Aorta (tissue), 5 donors: ENCODE measurements at regions not wholly inside any gene's neighbourhood (a gene's known extent, or its start where the extent isn't known, plus 50 kb on each side); places are given as distances from the start of the nearest gene placed in this dataset.

Experiments used
- ATAC-seq: fragments of 200-7000 bp; cut with Tn5 transposase; one replicate; pipeline ENCODE4 v1.9.1; 2022; ENCODE audit warnings: moderate library complexity; ENCODE audit not compliant: low FRiP score
- DNase-seq, 2 donors: peaks; one replicate each; pipeline ENCODE4 v3.0.0-alpha.2; 2020
- H3K27ac ChIP-seq, 2 donors: one replicate each; pipeline ENCODE4 v1.5.1; 2013; ENCODE audit warnings: low read length in 2 of 2, mild to moderate bottlenecking in 2 of 2, moderate library complexity in 2 of 2, control low read depth in 1 of 2, inconsistent platforms in 1 of 2, low read depth in 1 of 2
- H3K27me3 ChIP-seq, 2 donors: one replicate each; pipeline ENCODE4 v1.6.1; 2013; ENCODE audit warnings: control low read depth in 1 of 2, low read length in 1 of 2, mild to moderate bottlenecking in 1 of 2, moderate library complexity in 1 of 2; ENCODE audit not compliant: insufficient read depth in 2 of 2, control insufficient read depth in 1 of 2
- H3K36me3 ChIP-seq, 2 donors: one replicate each; pipeline ENCODE4 v1.6.1; 2013; ENCODE audit warnings: control low read depth in 1 of 2, low read length in 1 of 2, mild to moderate bottlenecking in 1 of 2; ENCODE audit not compliant: insufficient read depth in 2 of 2, control insufficient read depth in 1 of 2
- H3K4me1 ChIP-seq, 2 donors: one replicate each; pipeline ENCODE4 v1.6.1; 2013; ENCODE audit warnings: low read length in 2 of 2, control low read depth in 1 of 2, mild to moderate bottlenecking in 1 of 2, moderate library complexity in 1 of 2; ENCODE audit not compliant: insufficient read depth in 2 of 2, control insufficient read depth in 1 of 2
- H3K4me3 ChIP-seq, 2 donors: one replicate each; pipeline ENCODE4 v1.5.1; 2013; ENCODE audit warnings: low read length in 2 of 2, control low read depth in 1 of 2, mild to moderate bottlenecking in 1 of 2
- H3K9me3 ChIP-seq: one replicate; pipeline ENCODE4 v1.6.1; 2013; ENCODE audit warnings: mild to moderate bottlenecking, low read length; ENCODE audit not compliant: control insufficient read depth
- WGBS, 2 donors: extraction: QIAGEN DNeasy Blood & Tissue Kit; methylation state at CpG; one replicate each; pipeline ENCODE4 v1.1.7; 2013; 5-methylcytosine and 5-hydroxymethylcytosine counted together
- intact Hi-C, 2 donors: fragments of 100-400 bp; cut with DNase I; formaldehyde crosslinking; loops; one replicate each; pipeline versions ENCODE4 v1.14.2 to v1.15.0; 2022
- donor health status: healthy with polysubstance abuse.
- donor health status: Bipolar disorder and iron deficiency.
- donor health status: DM: no; HTN: no; CAD: no.
- donor health status: DM: no; HTN: no; CAD: no.
- donor health status: DM: yes; HTN: yes; CAD: no.

- ATAC-seq (no peak), DNase-seq (no peak)
- WGBS, 2 donors = 13 to 20% methylated on average over 1 of the region's 1 CpG
Measured at GRCh38 chr10:10579709-10580108, 438.0 kb upstream of the CELF2 start.

DNA sequence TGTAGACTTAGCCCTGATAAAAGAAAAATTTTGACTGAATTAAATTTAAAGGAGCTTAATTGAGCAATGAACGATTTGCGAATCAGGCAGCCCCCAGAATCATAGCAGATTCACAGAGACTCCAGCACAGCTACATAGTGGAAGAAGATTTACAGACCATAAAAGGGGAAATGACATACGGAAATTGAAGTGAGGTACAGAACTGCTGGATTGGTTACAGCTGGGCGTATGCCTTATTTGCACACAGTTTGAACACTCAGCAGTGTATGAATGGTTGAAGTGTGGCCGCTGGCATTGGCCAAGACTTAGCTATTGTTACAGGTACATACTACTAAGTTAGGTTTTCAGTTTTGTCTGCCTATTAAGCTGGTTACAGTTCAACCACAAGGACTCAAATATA lies 433.5 kb upstream of the CELF2 start:
- peaks cover 5 to 6% of the 10 kb centered on the region in 2 donors for H3K4me1 ChIP-seq
- H3K4me3 ChIP-seq = no peak overlapping the region
- no peaks in the 10 kb centered on the region for H3K9me3 ChIP-seq
- no peaks in the 10 kb centered on the region for H3K27me3 ChIP-seq
- H3K27ac ChIP-seq = no peak overlapping the region
- H3K36me3 ChIP-seq = no peaks in the 10 kb centered on the region
- intact Hi-C loops = no loop called here
- 91 to 95% methylated on average over 5 of the region's 5 CpGs for WGBS, 2 donors
- ATAC-seq (no peak), DNase-seq (no peak)

More at GRCh38 chr10:10579709-10580108, 438.0 kb upstream of the CELF2 start:
- Histone ChIP-seq H3K4me3 (no peak overlapping the region), H3K36me3 (no peaks in the 10 kb centered on the region), H3K27ac (no peak overlapping the region), H3K27me3 (no peaks in the 10 kb centered on the region), H3K4me1 (no peaks in the 10 kb centered on the region), H3K9me3 (no peaks in the 10 kb centered on the region)
- intact Hi-C loops = no loop called here

- 29 to 34% methylated on average over 5 of the region's 5 CpGs for WGBS, 2 donors
- Histone ChIP-seq H3K36me3 (no peaks in the 10 kb centered on the region), H3K4me1 (peaks cover 5 to 6% of the 10 kb centered on the region in 2 donors), H3K4me3 (no peak overlapping the region), H3K27me3 (no peaks in the 10 kb centered on the region), H3K9me3 (no peaks in the 10 kb centered on the region), H3K27ac (peak overlapping the region; percentile 33 to 42)
- DNase-seq = peak in 1 of 2 donors; percentile 78
- ATAC-seq = peak; percentile 28
- intact Hi-C loops = no loop called here
Measured at GRCh38 chr10:10587744-10588393, 429.8 kb upstream of the CELF2 start.

DNA sequence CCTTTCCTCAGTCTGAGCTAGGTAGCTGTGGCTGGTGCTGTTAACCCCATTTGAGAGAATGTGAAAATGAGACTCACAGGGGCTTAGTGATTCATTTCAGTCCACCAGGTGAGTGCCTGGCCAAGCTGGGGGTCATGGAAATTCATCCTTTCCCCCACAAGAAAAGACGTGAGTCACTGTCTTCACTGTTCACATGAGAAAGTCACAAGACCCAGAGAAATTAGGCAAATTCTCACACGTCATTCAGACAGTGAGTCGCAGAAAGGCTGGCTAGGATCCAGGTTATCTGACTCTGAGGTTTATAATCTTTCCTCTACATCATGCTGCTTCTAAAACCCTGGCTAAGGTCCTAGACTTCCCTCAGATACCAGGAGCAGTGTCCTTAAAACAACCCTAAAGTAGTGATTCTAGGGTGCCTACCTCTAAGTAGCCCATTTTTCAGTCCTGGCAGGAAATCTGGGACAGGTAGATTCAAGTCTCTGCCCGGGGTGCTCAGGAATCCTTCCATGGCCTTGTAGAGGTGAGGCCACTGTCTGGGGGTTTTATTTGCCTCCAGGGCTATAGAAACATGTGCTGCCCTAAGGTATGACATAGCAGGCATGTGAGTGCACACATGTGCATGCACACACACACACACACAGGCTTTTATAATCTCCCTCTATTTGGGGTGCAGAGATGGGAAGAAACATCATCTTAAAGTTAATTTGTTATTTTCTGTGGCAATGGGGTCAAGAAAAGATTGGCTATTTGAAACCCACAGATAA lies 427.9 kb upstream of the CELF2 start:
- 14 to 15% methylated on average over 4 of the region's 4 CpGs for WGBS, 2 donors
- no peak for DNase-seq
- Histone ChIP-seq H3K36me3 (no peaks in the 10 kb centered on the region), H3K4me3 (no peak overlapping the region), H3K27ac (no peak overlapping the region), H3K4me1 (peaks cover 5 to 6% of the 10 kb centered on the region in 2 donors), H3K27me3 (no peaks in the 10 kb centered on the region), H3K9me3 (no peaks in the 10 kb centered on the region)
- no peak for ATAC-seq
- intact Hi-C loops = no loop called here

GRCh38 chr10:10591715-10592341 lies 425.8 kb upstream of the CELF2 start:
- Histone ChIP-seq H3K9me3 (no peaks in the 10 kb centered on the region), H3K4me1 (peaks cover 5 to 6% of the 10 kb centered on the region in 2 donors), H3K4me3 (no peak overlapping the region), H3K36me3 (no peaks in the 10 kb centered on the region), H3K27ac (no peak overlapping the region), H3K27me3 (no peaks in the 10 kb centered on the region)
- no peak for DNase-seq
- WGBS, 2 donors = 87 to 89% methylated on average over 8 of the region's 8 CpGs
- intact Hi-C loops = no loop called here
- peak; percentile 56 for ATAC-seq

DNA sequence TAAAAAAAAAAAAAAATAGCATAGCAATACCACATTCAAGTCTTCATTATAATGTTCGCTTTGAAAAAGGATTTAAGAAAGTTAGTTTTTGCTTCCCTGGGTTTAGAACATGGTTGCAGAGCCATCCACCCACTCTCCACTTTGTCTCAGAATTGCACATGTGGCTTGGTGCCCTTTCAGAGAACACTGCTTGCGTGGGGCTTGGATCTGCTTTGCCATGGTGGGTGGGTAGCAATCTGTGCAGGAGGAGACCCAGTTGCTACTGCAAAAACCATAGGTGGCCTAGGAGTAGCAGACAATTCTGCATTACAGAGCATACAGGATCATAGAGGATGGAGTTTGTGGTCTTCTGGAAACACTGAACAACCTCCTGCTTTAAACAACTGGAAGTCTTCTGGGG lies 421.4 kb upstream of the CELF2 start:
- no peak for DNase-seq
- WGBS, 2 donors = 95 to 98% methylated on average over 2 of the region's 2 CpGs
- intact Hi-C loops = no loop called here
- Histone ChIP-seq H3K27ac (no peak overlapping the region), H3K4me1 (no peaks in the 10 kb centered on the region), H3K9me3 (no peaks in the 10 kb centered on the region), H3K4me3 (no peak overlapping the region), H3K27me3 (no peaks in the 10 kb centered on the region), H3K36me3 (no peaks in the 10 kb centered on the region)
- ATAC-seq = no peak

- H3K27ac ChIP-seq = no peak overlapping the region
- H3K36me3 ChIP-seq = no peaks in the 10 kb centered on the region
- no peak overlapping the region for H3K4me3 ChIP-seq
- no peaks in the 10 kb centered on the region for H3K4me1 ChIP-seq
- DNase-seq (no peak), ATAC-seq (no peak)
- intact Hi-C loops = no loop called here
- H3K27me3 ChIP-seq = no peaks in the 10 kb centered on the region
- H3K9me3 ChIP-seq = no peaks in the 10 kb centered on the region
- 81 to 92% methylated on average over 5 of the region's 5 CpGs for WGBS, 2 donors
Measured at GRCh38 chr10:10598297-10598696, 419.4 kb upstream of the CELF2 start.

DNA sequence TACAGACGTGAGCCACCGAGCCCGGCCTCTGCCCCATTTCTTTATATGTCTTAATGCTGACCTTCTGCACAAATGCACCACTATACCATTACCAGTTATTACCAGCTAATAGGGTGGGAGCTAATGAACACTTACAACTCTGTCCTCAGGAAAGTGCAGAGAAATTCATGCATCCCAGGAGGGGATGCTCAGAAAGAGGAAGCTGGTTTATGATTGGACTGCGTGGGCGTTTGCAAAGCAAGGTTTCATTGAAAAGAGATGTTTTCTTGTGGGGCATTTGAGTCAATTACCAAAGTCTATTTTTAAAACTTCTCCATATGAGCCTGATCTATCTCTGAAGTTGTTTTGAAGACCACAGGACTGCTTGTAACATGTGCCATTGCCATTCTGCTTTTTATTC lies 417.7 kb upstream of the CELF2 start:
- Histone ChIP-seq H3K4me3 (no peak overlapping the region), H3K27me3 (no peaks in the 10 kb centered on the region), H3K27ac (no peak overlapping the region), H3K36me3 (no peaks in the 10 kb centered on the region), H3K9me3 (no peaks in the 10 kb centered on the region), H3K4me1 (no peaks in the 10 kb centered on the region)
- intact Hi-C loops = loop anchor here in 1 of 2 donors (10.0 kb wide), 1 partner anchor 425 kb away; no protein-coding TSS in a partner anchor
- ATAC-seq (no peak), DNase-seq (no peak)
- WGBS, 2 donors = 90 to 96% methylated on average over 5 of the region's 5 CpGs
